Adrenal gland (tissue), 9 donors: ENCODE measurements at regions not wholly inside any gene's neighbourhood (a gene's known extent, or its start where the extent isn't known, plus 50 kb on each side); places are given as distances from the start of the nearest gene placed in this dataset.

Experiments
- DNase-seq, 7 donors: peaks; one replicate each; pipeline ENCODE4 v3.0.0-alpha.2; 2019 to 2020
- H3K27ac ChIP-seq, 5 donors: fragments of 200-600 bp; sonication (generic) in 4 of 5; 1 replicate in 3 of 5; 2 replicates in 2 of 5; pipeline versions ENCODE4 v1.5.1 to v1.8.0; 2016 to 2020; ENCODE audit warnings: mild to moderate bottlenecking in 1 of 5
- H3K27me3 ChIP-seq: fragments of 200-600 bp; 2 replicates; pipeline ENCODE4 v1.8.0; 2021
- H3K36me3 ChIP-seq, 2 donors: fragments of 200-600 bp; replicated peaks in 1 of 2; 1 replicate in 1 of 2; 2 replicates in 1 of 2; pipeline versions ENCODE4 v1.5.1 to v1.8.0; 2018 to 2022
- H3K4me1 ChIP-seq, 2 donors: fragments of 200-600 bp; replicated peaks in 1 of 2; 1 replicate in 1 of 2; 2 replicates in 1 of 2; pipeline versions ENCODE4 v1.5.1 to v1.8.0; 2018 to 2021
- H3K4me3 ChIP-seq, 4 donors: fragments of 200-600 bp; sonication (generic) in 3 of 4; one replicate each; pipeline ENCODE4 v1.5.1; 2016 to 2018
- H3K9me3 ChIP-seq, 3 donors: fragments of 200-600 bp; sonication (generic) in 1 of 3; replicated peaks in 1 of 3; 1 replicate in 2 of 3; 2 replicates in 1 of 3; pipeline versions ENCODE4 v1.5.1 to v1.8.0; 2016 to 2021
- POLR2A ChIP-seq, 2 donors: fragments of 450-650 bp; IDR thresholded peaks; one replicate each; pipeline ENCODE4 v1.6.1; 2017; ENCODE audit warnings: antibody characterized with exemption in 2 of 2, mild to moderate bottlenecking in 2 of 2, moderate library complexity in 1 of 2
- WGBS, 4 donors: extraction: QIAGEN DNeasy Blood & Tissue Kit in 2 of 4; methylation state at CpG; one replicate each; pipeline versions ENCODE4 v1.1.5 to v1.1.7; 2013 to 2017; 5-methylcytosine and 5-hydroxymethylcytosine counted together
- intact Hi-C, 2 donors: fragments of 100-400 bp; cut with DNase I; formaldehyde crosslinking; loops; one replicate each; pipeline versions ENCODE4 v1.14.1 to v1.15.0; 2022 to 2023
- TF ChIP-seq, protein P1 (sequence below), 6 experiments: fragments of 450-650 bp in 4 of 6; fragments of 200-600 bp in 2 of 6; sonication (generic) in 1 of 6; IDR thresholded peaks; 1 replicate in 5 of 6; 2 replicates in 1 of 6; pipeline versions ENCODE4 v1.5.1 to v1.8.0; 2016 to 2021; ENCODE audit warnings: antibody characterized with exemption in 6 of 6, mild to moderate bottlenecking in 2 of 6, moderate library complexity in 1 of 6
- donor health status: healthy with polysubstance abuse.
- donor health status: Bipolar disorder and iron deficiency.
- donor health status: DM: yes; HTN: yes; CAD: no.
- donor health status: DM: no; HTN: no; CAD: no.
- donor health status: DM: no; HTN: no; CAD: no.

DNA sequence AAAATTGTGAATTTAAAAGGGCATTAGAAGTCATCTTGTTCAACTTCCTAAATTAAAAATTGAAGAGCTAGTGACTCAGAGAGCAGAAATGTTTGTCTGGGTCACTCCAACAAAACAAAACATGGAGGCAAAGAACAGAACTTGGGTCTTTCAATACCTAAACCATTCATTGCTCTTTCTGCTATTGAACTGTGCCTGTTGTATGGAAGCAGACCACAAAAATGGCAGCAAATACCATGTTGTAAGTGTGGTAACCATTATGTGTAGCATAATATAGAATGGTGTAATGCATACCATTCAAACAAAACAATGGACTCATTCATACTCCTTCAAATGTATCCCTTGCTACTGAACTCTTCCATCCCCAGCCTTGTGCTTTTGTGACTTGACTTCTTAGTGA, 360.2 kb upstream of the NRG3 start:
- Histone ChIP-seq H3K36me3 (no peaks in the 10 kb centered on the region), H3K27me3 (no peaks in the 10 kb centered on the region), H3K4me1 (no peaks in the 10 kb centered on the region), H3K4me3 (no peak overlapping the region), H3K9me3 (no peaks in the 10 kb centered on the region), H3K27ac (no peak overlapping the region)
- DNase-seq, result no peak
- intact Hi-C loops, result no loop called here
- no peak for TF ChIP-seq POLR2A (IDR thresholded peaks at IDR 0.05)

DNA sequence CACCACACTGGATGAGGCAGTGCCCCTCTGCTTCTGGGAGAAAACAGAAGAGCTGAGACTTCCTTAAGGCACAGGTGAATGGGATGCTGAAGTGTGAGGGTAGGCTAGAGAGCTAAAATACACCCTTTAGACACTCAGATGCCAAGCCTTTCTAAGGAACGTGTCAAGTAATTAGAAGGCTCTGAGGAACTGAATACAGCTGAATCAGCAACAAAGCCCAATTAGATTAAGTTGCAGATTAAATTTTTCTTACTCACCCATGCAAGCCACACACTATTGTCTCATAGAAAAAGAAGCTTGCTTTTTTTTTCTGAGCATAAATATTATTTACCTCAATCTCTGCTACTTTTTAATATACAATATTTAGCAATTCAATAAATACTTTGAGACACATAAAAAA, 354.3 kb upstream of the NRG3 start:
- no peak overlapping the region for H3K27ac ChIP-seq
- H3K27me3 ChIP-seq, result no peaks in the 10 kb centered on the region
- intact Hi-C loops, result no loop called here
- H3K4me3 ChIP-seq, result no peak overlapping the region
- WGBS, 4 donors, result 29 to 69% (median 45%) methylated on average over 1 of the region's 1 CpG
- H3K9me3 ChIP-seq, result no peaks in the 10 kb centered on the region
- TF ChIP-seq POLR2A (IDR thresholded peaks at IDR 0.05), result no peak
- TF ChIP-seq, protein P1, sequence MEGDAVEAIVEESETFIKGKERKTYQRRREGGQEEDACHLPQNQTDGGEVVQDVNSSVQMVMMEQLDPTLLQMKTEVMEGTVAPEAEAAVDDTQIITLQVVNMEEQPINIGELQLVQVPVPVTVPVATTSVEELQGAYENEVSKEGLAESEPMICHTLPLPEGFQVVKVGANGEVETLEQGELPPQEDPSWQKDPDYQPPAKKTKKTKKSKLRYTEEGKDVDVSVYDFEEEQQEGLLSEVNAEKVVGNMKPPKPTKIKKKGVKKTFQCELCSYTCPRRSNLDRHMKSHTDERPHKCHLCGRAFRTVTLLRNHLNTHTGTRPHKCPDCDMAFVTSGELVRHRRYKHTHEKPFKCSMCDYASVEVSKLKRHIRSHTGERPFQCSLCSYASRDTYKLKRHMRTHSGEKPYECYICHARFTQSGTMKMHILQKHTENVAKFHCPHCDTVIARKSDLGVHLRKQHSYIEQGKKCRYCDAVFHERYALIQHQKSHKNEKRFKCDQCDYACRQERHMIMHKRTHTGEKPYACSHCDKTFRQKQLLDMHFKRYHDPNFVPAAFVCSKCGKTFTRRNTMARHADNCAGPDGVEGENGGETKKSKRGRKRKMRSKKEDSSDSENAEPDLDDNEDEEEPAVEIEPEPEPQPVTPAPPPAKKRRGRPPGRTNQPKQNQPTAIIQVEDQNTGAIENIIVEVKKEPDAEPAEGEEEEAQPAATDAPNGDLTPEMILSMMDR (IDR thresholded peaks at IDR 0.05), result no peak
- H3K4me1 ChIP-seq, result no peaks in the 10 kb centered on the region
- DNase-seq, result no peak
- no peaks in the 10 kb centered on the region for H3K36me3 ChIP-seq

DNA sequence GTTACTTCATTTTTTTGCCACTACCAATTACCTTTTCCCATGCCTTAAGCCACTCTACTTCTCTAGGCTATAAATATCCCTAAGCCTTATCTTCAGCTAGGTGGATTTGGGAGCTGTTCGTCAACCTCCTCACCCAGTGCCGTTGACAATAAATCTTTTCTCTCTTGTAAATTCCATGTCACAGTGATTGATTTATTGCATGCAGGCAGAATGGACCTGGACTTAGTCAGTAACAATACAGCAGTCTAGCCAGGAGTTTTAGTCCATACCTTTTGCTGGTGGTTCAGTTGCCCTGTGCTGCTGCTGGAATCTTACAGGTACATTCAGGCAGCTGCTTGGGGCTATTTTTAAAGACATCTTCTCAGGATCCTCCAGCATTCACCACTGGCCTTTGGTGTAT, 350.5 kb upstream of the NRG3 start:
- WGBS, 4 donors, result 74 to 77% (median 77%) methylated on average over 2 of the region's 2 CpGs
- Histone ChIP-seq H3K4me1 (no peaks in the 10 kb centered on the region), H3K36me3 (no peaks in the 10 kb centered on the region), H3K27me3 (no peaks in the 10 kb centered on the region), H3K27ac (no peak overlapping the region), H3K9me3 (no peaks in the 10 kb centered on the region), H3K4me3 (no peak overlapping the region)
- no peak for DNase-seq
- TF ChIP-seq, protein P1 (IDR thresholded peaks at IDR 0.05), result no peak
- no peak for TF ChIP-seq POLR2A (IDR thresholded peaks at IDR 0.05)
- intact Hi-C loops, result no loop called here

GRCh38 chr10:81532403-81532802, 342.6 kb upstream of the NRG3 start:
- Histone ChIP-seq H3K9me3 (no peaks in the 10 kb centered on the region), H3K27me3 (no peaks in the 10 kb centered on the region), H3K4me1 (no peaks in the 10 kb centered on the region), H3K27ac (no peak overlapping the region), H3K36me3 (no peaks in the 10 kb centered on the region), H3K4me3 (no peak overlapping the region)
- TF ChIP-seq, protein P1 (IDR thresholded peaks at IDR 0.05), result no peak
- TF ChIP-seq POLR2A (IDR thresholded peaks at IDR 0.05), result no peak
- intact Hi-C loops, result no loop called here
- no peak for DNase-seq
- 75 to 85% (median 84%) methylated on average over 6 of the region's 6 CpGs for WGBS, 4 donors

DNA sequence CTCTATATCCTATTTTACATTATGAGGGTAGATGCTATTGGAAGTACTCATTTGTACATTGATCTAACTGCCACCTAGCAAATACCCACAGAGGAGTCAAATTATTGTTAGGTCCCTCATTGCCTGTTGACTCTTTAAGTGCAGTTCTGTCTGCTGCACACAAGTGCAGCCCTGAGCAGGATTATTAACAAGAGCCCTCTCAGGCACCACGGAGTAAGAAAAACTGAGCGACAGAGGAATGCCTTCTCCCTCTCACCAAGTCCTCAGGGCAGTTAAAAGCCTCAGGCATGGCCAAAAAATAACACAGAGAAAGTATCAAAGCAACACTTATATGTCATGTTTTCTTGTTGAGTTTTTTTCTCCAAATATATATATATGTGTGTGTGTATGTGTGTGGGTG, 340.0 kb upstream of the NRG3 start:
- Histone ChIP-seq H3K9me3 (no peaks in the 10 kb centered on the region), H3K4me1 (no peaks in the 10 kb centered on the region), H3K27ac (no peak overlapping the region), H3K4me3 (no peak overlapping the region), H3K27me3 (no peaks in the 10 kb centered on the region), H3K36me3 (no peaks in the 10 kb centered on the region)
- no peak for TF ChIP-seq POLR2A (IDR thresholded peaks at IDR 0.05)
- TF ChIP-seq, protein P1 (IDR thresholded peaks at IDR 0.05), result no peak
- intact Hi-C loops, result no loop called here
- WGBS, 4 donors, result 68 to 82% (median 75%) methylated on average over 2 of the region's 2 CpGs
- no peak for DNase-seq
